Psoas muscle (tissue), 7 donors: ENCODE measurements at regions not wholly inside any gene's neighbourhood (a gene's known extent, or its start where the extent isn't known, plus 50 kb on each side); places are given as distances from the start of the nearest gene placed in this dataset.
A peak's percentile ranks its signal among the peaks of the same experiment; 100 is the strongest.

Experiments
- ATAC-seq, 4 donors: fragments of 200-7000 bp; cut with Tn5 transposase; one replicate each; pipeline ENCODE4 v1.9.1; 2020; ENCODE audit warnings: moderate library complexity in 3 of 4, mild to moderate bottlenecking in 2 of 4
- DNase-seq, 2 donors: peaks; one replicate each; pipeline ENCODE4 v3.0.0-alpha.2; 2020
- H3K27ac ChIP-seq: fragments of 200-600 bp; one replicate; pipeline ENCODE4 v1.8.0; 2022
- H3K27me3 ChIP-seq, 3 donors: fragments of 200-600 bp in 1 of 3; one replicate each; pipeline versions ENCODE4 v1.6.1 to v1.8.0; 2013 to 2022; ENCODE audit warnings: low read length in 2 of 3, mild to moderate bottlenecking in 2 of 3, moderate library complexity in 1 of 3; ENCODE audit not compliant: insufficient read depth in 3 of 3
- H3K36me3 ChIP-seq, 2 donors: fragments of 200-600 bp in 1 of 2; one replicate each; pipeline versions ENCODE4 v1.6.1 to v1.8.0; 2013 to 2022; ENCODE audit warnings: low read depth in 1 of 2, mild to moderate bottlenecking in 1 of 2, moderate library complexity in 1 of 2; ENCODE audit not compliant: insufficient read depth in 1 of 2
- H3K4me1 ChIP-seq: fragments of 200-600 bp; one replicate; pipeline ENCODE4 v1.8.0; 2022
- H3K4me3 ChIP-seq: fragments of 200-600 bp; one replicate; pipeline ENCODE4 v1.8.0; 2022; ENCODE audit warnings: mild to moderate bottlenecking
- H3K9me3 ChIP-seq: fragments of 200-600 bp; one replicate; pipeline ENCODE4 v1.8.0; 2022
- CTCF ChIP-seq: fragments of 200-600 bp; IDR thresholded peaks from one replicate; pipeline ENCODE4 v1.8.0; 2022; ENCODE audit warnings: antibody characterized with exemption
- WGBS, 3 donors: extraction: QIAGEN DNeasy Blood & Tissue Kit; methylation state at CpG; one replicate each; pipeline versions ENCODE4 v1.1.6 to v1.1.7; 2013; 5-methylcytosine and 5-hydroxymethylcytosine counted together
- intact Hi-C, 2 donors: fragments of 100-400 bp; cut with DNase I; formaldehyde crosslinking; loops; one replicate each; pipeline versions ENCODE4 v1.11.0 to v1.14.2; 2022
- donor health status: healthy with polysubstance abuse.
- donor health status: DM: no; HTN: no; CAD: no; lungs with moderate emphysema.
- donor health status: Bipolar disorder and iron deficiency.
- donor health status: healthy.
- donor health status: DM: yes; HTN: yes; CAD: no.
- donor health status: DM: no; HTN: no; CAD: no.
- donor health status: DM: yes; HTN: yes; CAD: no.

- ATAC-seq (peak in 1 of 4 donors; percentile 59), DNase-seq (no peak)
- Histone ChIP-seq H3K27me3 (no peaks in the 10 kb centered on the region), H3K36me3 (no peaks in the 10 kb centered on the region), H3K27ac (no peak overlapping the region), H3K4me1 (peaks cover 16% of the 10 kb centered on the region), H3K9me3 (no peaks in the 10 kb centered on the region), H3K4me3 (no peak overlapping the region)
- intact Hi-C loops: loop anchor here in 1 of 2 donors (10.0 kb wide), 1 partner anchor 688 kb away; the partner anchor contains the start of gene RFESD
- 54 to 80% (median 76%) methylated on average over 14 of the region's 14 CpGs for WGBS, 3 donors
- TF ChIP-seq CTCF: no peak
Observed at GRCh38 chr5:96332535-96333366, 100.3 kb downstream of the PCSK1 start.

- no peaks in the 10 kb centered on the region for H3K27me3 ChIP-seq
- no peak for TF ChIP-seq CTCF
- peaks cover 8% of the 10 kb centered on the region for H3K4me1 ChIP-seq
- H3K27ac ChIP-seq: no peak overlapping the region
- H3K36me3 ChIP-seq: no peaks in the 10 kb centered on the region
- intact Hi-C loops: loop anchor here in 1 of 2 donors (10.0 kb wide), 1 partner anchor 687 kb away; the partner anchor contains the start of gene RFESD
- DNase-seq: no peak
- WGBS, 3 donors: 80 to 82% (median 80%) methylated on average over 2 of the region's 2 CpGs
- no peaks in the 10 kb centered on the region for H3K9me3 ChIP-seq
- H3K4me3 ChIP-seq: no peak overlapping the region
- ATAC-seq: no peak
Observed at GRCh38 chr5:96331681-96332361, 101.2 kb downstream of the PCSK1 start.

- H3K4me1 ChIP-seq: peaks cover 8% of the 10 kb centered on the region
- no peaks in the 10 kb centered on the region for H3K9me3 ChIP-seq
- no peak for TF ChIP-seq CTCF
- intact Hi-C loops: loop anchor here in 1 of 2 donors (10.0 kb wide), 1 partner anchor 686 kb away; the partner anchor contains the start of gene RFESD
- DNase-seq (no peak), ATAC-seq (no peak)
- H3K36me3 ChIP-seq: no peaks in the 10 kb centered on the region
- no peak overlapping the region for H3K4me3 ChIP-seq
- no peak overlapping the region for H3K27ac ChIP-seq
- no peaks in the 10 kb centered on the region for H3K27me3 ChIP-seq
- WGBS, 3 donors: 61 to 72% (median 67%) methylated on average over 3 of the region's 3 CpGs
Observed at GRCh38 chr5:96331210-96331609, 101.8 kb downstream of the PCSK1 start.

- Histone ChIP-seq H3K27me3 (no peaks in the 10 kb centered on the region), H3K36me3 (no peaks in the 10 kb centered on the region), H3K9me3 (no peaks in the 10 kb centered on the region), H3K27ac (no peak overlapping the region), H3K4me1 (peaks cover 2% of the 10 kb centered on the region), H3K4me3 (no peak overlapping the region)
- no peak for ATAC-seq
- no peak for DNase-seq
- no peak for TF ChIP-seq CTCF
- intact Hi-C loops: loop anchor here in 1 of 2 donors (10.0 kb wide), 1 partner anchor 686 kb away; the partner anchor contains the start of gene RFESD
- 86 to 88% (median 86%) methylated on average over 4 of the region's 4 CpGs for WGBS, 3 donors
Observed at GRCh38 chr5:96330530-96331140, 102.4 kb downstream of the PCSK1 start.
